Activated CD4-positive, alpha-beta T cell treated with anti-CD3 and anti-CD28 coated beads for 36 hours (primary cell): ENCODE measurements at regions not wholly inside any gene's neighbourhood (a gene's known extent, or its start where the extent isn't known, plus 50 kb on each side); places are given as distances from the start of the nearest gene placed in this dataset.

Source experiments
- ATAC-seq: fragments of 200-7000 bp; cut with Tn5 transposase; one replicate; pipeline ENCODE4 v1.10.0; 2021; ENCODE audit warnings: mild to moderate bottlenecking, moderate library complexity
- CTCF ChIA-PET: fragments of 350-600 bp; sonication (Branson Sonifier 250); formaldehyde crosslinking; loops from one replicate; lab custom pipeline; 2021; ENCODE audit warnings: antibody characterized with exemption; lab: Charles Lee
- POLR2A ChIA-PET: fragments of 350-600 bp; sonication (Branson Sonifier 250); formaldehyde crosslinking; loops from one replicate; lab custom pipeline; 2021; ENCODE audit warnings: antibody characterized with exemption, inconsistent platforms; lab: Charles Lee
- DNase-seq: peaks from one replicate; pipeline ENCODE4 v3.0.0-alpha.2; 2020
- H3K27ac Mint-ChIP-seq: one replicate; pipeline ENCODE4 v1.8.0; 2021; ENCODE audit warnings: mixed read lengths
- H3K27me3 Mint-ChIP-seq: one replicate; pipeline ENCODE4 v1.8.0; 2021; ENCODE audit warnings: mixed read lengths
- H3K36me3 Mint-ChIP-seq: one replicate; pipeline ENCODE4 v1.8.0; 2021; ENCODE audit warnings: low read depth, mixed read lengths
- H3K4me1 Mint-ChIP-seq: one replicate; pipeline ENCODE4 v1.8.0; 2021; ENCODE audit warnings: mixed read lengths
- H3K4me3 Mint-ChIP-seq: one replicate; pipeline ENCODE4 v1.8.0; 2021; ENCODE audit warnings: mild to moderate bottlenecking, moderate library complexity, mixed read lengths
- H3K9me3 Mint-ChIP-seq: one replicate; pipeline ENCODE4 v1.8.0; 2021; ENCODE audit warnings: low read depth, mixed read lengths
- intact Hi-C, 2 experiments: fragments of 100-400 bp; cut with DNase I in 1 of 2; cut with micrococcal nuclease in 1 of 2; formaldehyde crosslinking; loops; one replicate each; pipeline versions ENCODE4 v1.14.2 to v1.15.1; 2022 to 2024; cut with DNase I, micrococcal nuclease

- Mint-ChIP-seq H3K36me3 (no peaks in the 10 kb centered on the region), H3K4me3 (peak overlapping the region; percentile 34), H3K4me1 (peaks cover 16% of the 10 kb centered on the region), H3K27me3 (no peaks in the 10 kb centered on the region), H3K27ac (peak overlapping the region; percentile 86), H3K9me3 (no peaks in the 10 kb centered on the region)
- peak; percentile 92 for DNase-seq
- ChIA-PET POLR2A (interaction anchor here (0.5 to 1.5 kb wide), 6 partner anchors 10 to 308 kb away, joined by 3 to 4 read pairs (median 3); partner anchors contain the start of gene SERTAD2), CTCF (interaction anchor here (0.6 to 3.1 kb wide), 34 partner anchors 10 to 420 kb away, joined by 3 to 20 read pairs (median 4); partner anchors contain the start of genes CEP68 and SERTAD2)
- ATAC-seq: peak; percentile 96
- intact Hi-C loops: loop anchor here (1.0 to 2.0 kb wide), 10 partner anchors 33 to 308 kb away; partner anchors contain the start of gene SERTAD2 (in 1 of the 2)
Observed at GRCh38 chr2:64831134-64831976, 157.8 kb upstream of the SLC1A4 start.

GRCh38 chr2:64831977-64832328 lies 157.2 kb upstream of the SLC1A4 start:
- no peak for DNase-seq
- CTCF ChIA-PET: interaction anchor here (0.6 to 3.1 kb wide), 27 partner anchors 9 to 250 kb away, joined by 3 to 20 read pairs (median 5); partner anchors contain the start of genes CEP68 and SERTAD2
- Mint-ChIP-seq H3K4me1 (peaks cover 16% of the 10 kb centered on the region), H3K27me3 (no peaks in the 10 kb centered on the region), H3K27ac (no peak overlapping the region), H3K4me3 (no peak overlapping the region), H3K9me3 (no peaks in the 10 kb centered on the region), H3K36me3 (no peaks in the 10 kb centered on the region)
- no peak for ATAC-seq
- intact Hi-C loops: loop anchor here (1.0 to 2.0 kb wide), 10 partner anchors 33 to 309 kb away; partner anchors contain the start of gene SERTAD2 (in 1 of the 2)
- POLR2A ChIA-PET: interaction anchor here (0.6 to 1.4 kb wide), 4 partner anchors 178 to 309 kb away, joined by 3 to 4 read pairs (median 3); partner anchors contain the start of gene SERTAD2

- ChIA-PET POLR2A (no interaction called here), CTCF (interaction anchor here (0.6 to 3.1 kb wide), 11 partner anchors 9 to 187 kb away, joined by 3 to 17 read pairs (median 5); no protein-coding TSS in a partner anchor)
- Mint-ChIP-seq H3K4me1 (peaks cover 16% of the 10 kb centered on the region), H3K36me3 (no peaks in the 10 kb centered on the region), H3K4me3 (no peak overlapping the region), H3K27me3 (no peaks in the 10 kb centered on the region), H3K27ac (no peak overlapping the region), H3K9me3 (no peaks in the 10 kb centered on the region)
- DNase-seq (no peak), ATAC-seq (no peak)
- intact Hi-C loops: no loop called here
Observed at GRCh38 chr2:64832936-64833335, 156.3 kb upstream of the SLC1A4 start.

- DNase-seq: no peak
- H3K27ac Mint-ChIP-seq: no peak overlapping the region
- H3K36me3 Mint-ChIP-seq: no peaks in the 10 kb centered on the region
- CTCF ChIA-PET: interaction anchor here (1.7 kb wide), 1 partner anchor 12 kb away, joined by 3 read pairs; no protein-coding TSS in a partner anchor
- ATAC-seq: no peak
- H3K9me3 Mint-ChIP-seq: no peaks in the 10 kb centered on the region
- H3K4me3 Mint-ChIP-seq: no peak overlapping the region
- peaks cover 6% of the 10 kb centered on the region for H3K4me1 Mint-ChIP-seq
- no peaks in the 10 kb centered on the region for H3K27me3 Mint-ChIP-seq
- POLR2A ChIA-PET: no interaction called here
- intact Hi-C loops: no loop called here
Observed at GRCh38 chr2:64836566-64836965, 152.6 kb upstream of the SLC1A4 start.

GRCh38 chr2:64837116-64837731 lies 152.0 kb upstream of the SLC1A4 start:
- no peaks in the 10 kb centered on the region for H3K9me3 Mint-ChIP-seq
- DNase-seq: no peak
- no peak for ATAC-seq
- H3K4me3 Mint-ChIP-seq: no peak overlapping the region
- intact Hi-C loops: no loop called here
- H3K4me1 Mint-ChIP-seq: peaks cover 3% of the 10 kb centered on the region
- H3K36me3 Mint-ChIP-seq: no peaks in the 10 kb centered on the region
- no peak overlapping the region for H3K27ac Mint-ChIP-seq
- ChIA-PET CTCF (interaction anchor here (1.7 kb wide), 1 partner anchor 11 kb away, joined by 3 read pairs; no protein-coding TSS in a partner anchor), POLR2A (no interaction called here)
- no peaks in the 10 kb centered on the region for H3K27me3 Mint-ChIP-seq

- Mint-ChIP-seq H3K27me3 (no peaks in the 10 kb centered on the region), H3K36me3 (no peaks in the 10 kb centered on the region), H3K4me3 (no peak overlapping the region), H3K4me1 (peaks cover 3% of the 10 kb centered on the region), H3K27ac (no peak overlapping the region), H3K9me3 (no peaks in the 10 kb centered on the region)
- DNase-seq: no peak
- ATAC-seq: no peak
- ChIA-PET POLR2A (interaction anchor here (0.6 kb wide), 1 partner anchor 819 kb away, joined by 3 read pairs; the partner anchor contains the start of gene VPS54), CTCF (interaction anchor here (1.2 kb wide), 1 partner anchor 68 kb away, joined by 3 read pairs; no protein-coding TSS in a partner anchor)
- intact Hi-C loops: no loop called here
Observed at GRCh38 chr2:64837925-64838641, 151.1 kb upstream of the SLC1A4 start.

- ChIA-PET POLR2A (interaction anchor here (0.6 kb wide), 1 partner anchor 820 kb away, joined by 3 read pairs; the partner anchor contains the start of gene VPS54), CTCF (interaction anchor here (0.9 to 1.2 kb wide), 2 partner anchors 68 to 194 kb away, joined by 3 read pairs; no protein-coding TSS in a partner anchor)
- Mint-ChIP-seq H3K4me1 (peaks cover 3% of the 10 kb centered on the region), H3K36me3 (no peaks in the 10 kb centered on the region), H3K4me3 (no peak overlapping the region), H3K9me3 (no peaks in the 10 kb centered on the region), H3K27ac (no peak overlapping the region), H3K27me3 (no peaks in the 10 kb centered on the region)
- intact Hi-C loops: no loop called here
- ATAC-seq (no peak), DNase-seq (no peak)
Observed at GRCh38 chr2:64838817-64839216, 150.4 kb upstream of the SLC1A4 start.

GRCh38 chr2:64839844-64840243 lies 149.4 kb upstream of the SLC1A4 start:
- Mint-ChIP-seq H3K36me3 (no peaks in the 10 kb centered on the region), H3K9me3 (no peaks in the 10 kb centered on the region), H3K4me1 (peaks cover 3% of the 10 kb centered on the region), H3K27me3 (no peaks in the 10 kb centered on the region), H3K4me3 (no peak overlapping the region), H3K27ac (no peak overlapping the region)
- no peak for DNase-seq
- CTCF ChIA-PET: interaction anchor here (0.7 to 2.7 kb wide), 6 partner anchors 8 to 195 kb away, joined by 3 to 12 read pairs (median 3); no protein-coding TSS in a partner anchor
- intact Hi-C loops: no loop called here
- peak; percentile 83 for ATAC-seq
- POLR2A ChIA-PET: no interaction called here

- Mint-ChIP-seq H3K9me3 (no peaks in the 10 kb centered on the region), H3K4me1 (peaks cover 3% of the 10 kb centered on the region), H3K27ac (no peak overlapping the region), H3K36me3 (no peaks in the 10 kb centered on the region), H3K4me3 (no peak overlapping the region), H3K27me3 (no peaks in the 10 kb centered on the region)
- CTCF ChIA-PET: interaction anchor here (1.0 to 2.7 kb wide), 2 partner anchors 8 to 9 kb away, joined by 3 to 12 read pairs; no protein-coding TSS in a partner anchor
- no peak for ATAC-seq
- POLR2A ChIA-PET: no interaction called here
- DNase-seq: no peak
- intact Hi-C loops: no loop called here
Observed at GRCh38 chr2:64840426-64840881, 148.7 kb upstream of the SLC1A4 start.

GRCh38 chr2:64841461-64841860 lies 147.7 kb upstream of the SLC1A4 start:
- no peak overlapping the region for H3K27ac Mint-ChIP-seq
- ATAC-seq (no peak), DNase-seq (no peak)
- H3K4me3 Mint-ChIP-seq: no peak overlapping the region
- POLR2A ChIA-PET: interaction anchor here (0.7 kb wide), 1 partner anchor 90 kb away, joined by 3 read pairs; no protein-coding TSS in a partner anchor
- no peaks in the 10 kb centered on the region for H3K9me3 Mint-ChIP-seq
- H3K4me1 Mint-ChIP-seq: peaks cover 3% of the 10 kb centered on the region
- intact Hi-C loops: no loop called here
- H3K36me3 Mint-ChIP-seq: no peaks in the 10 kb centered on the region
- CTCF ChIA-PET: interaction anchor here (0.6 to 2.7 kb wide), 6 partner anchors 9 to 319 kb away, joined by 3 to 12 read pairs (median 4); no protein-coding TSS in a partner anchor
- H3K27me3 Mint-ChIP-seq: no peaks in the 10 kb centered on the region
